HepG2 (cell line): ENCODE measurements at regions not wholly inside any gene's neighbourhood (a gene's known extent, or its start where the extent isn't known, plus 50 kb on each side); places are given as distances from the start of the nearest gene placed in this dataset.

ENCODE experiments used
- ATAC-seq: fragments of 200-7000 bp; cut with Tn5 transposase; 3 replicates; pipeline ENCODE4 v1.9.1; 2020; ENCODE audit warnings: mild to moderate bottlenecking, moderate library complexity
- BruUV-seq: library from RNA; stranded (reverse); fragments of 400-500 nt; replicated peaks from 2 replicates; lab custom pipeline; 2021; lab: Mats Ljungman, UMichigan
- CTCF ChIA-PET: fragments of 300-600 bp; formaldehyde crosslinking; extraction: SDS; loops from one replicate; lab custom pipeline; 2021; ENCODE audit warnings: low total read pairs, inconsistent platforms, low intra/inter-chr PET ratio; lab: Yijun Ruan, JAX
- POLR2A ChIA-PET: fragments of 350-600 bp; sonication (Branson Sonifier 250); formaldehyde crosslinking; loops from one replicate; lab custom pipeline; 2020; ENCODE audit warnings: antibody characterized with exemption, inconsistent platforms; lab: Yijun Ruan, JAX
- DNase-seq: peaks from one replicate; pipeline ENCODE4 v3.0.0-alpha.2; 2015; ENCODE audit warnings: low spot score
- FAIRE-seq: peaks from 3 replicates; lab custom pipeline; 2011; peaks lifted over from hg19 to GRCh38; lab: Jason Lieb, UNC
- H2AFZ ChIP-seq: one replicate; pipeline ENCODE4 v1.6.1; 2011; ENCODE audit warnings: low read length, inconsistent platforms
- H3K27ac ChIP-seq: fragments of 300-600 bp; 3 replicates; pipeline ENCODE4 v1.8.0; 2011; ENCODE audit warnings: mixed run types, mild to moderate bottlenecking, mixed read lengths, low read length, inconsistent platforms; ENCODE audit not compliant: insufficient read depth; ENCODE audit errors: extremely low read length
- H3K27me3 ChIP-seq, 2 experiments: fragments of 200-600 bp in 1 of 2; 2 replicates in 1 of 2; 3 replicates in 1 of 2; pipeline versions ENCODE4 v1.6.0 to v1.8.0; 2011; ENCODE audit warnings: low read length in 2 of 2, mild to moderate bottlenecking in 2 of 2, moderate library complexity in 2 of 2, inconsistent platforms in 1 of 2; ENCODE audit not compliant: insufficient read depth in 2 of 2, control insufficient read depth in 1 of 2
- H3K36me3 ChIP-seq, 2 experiments: fragments of 200-600 bp in 1 of 2; replicated peaks in 1 of 2; 2 replicates in 1 of 2; 3 replicates in 1 of 2; pipeline versions ENCODE4 v1.5.1 to v1.8.0; 2011; ENCODE audit warnings: low read length in 2 of 2, inconsistent platforms in 1 of 2; ENCODE audit not compliant: insufficient read depth in 2 of 2, control insufficient read depth in 1 of 2
- H3K4me1 ChIP-seq: 2 replicates; pipeline ENCODE4 v1.5.1; 2012; ENCODE audit warnings: low read length, inconsistent platforms; ENCODE audit not compliant: insufficient read depth
- H3K4me2 ChIP-seq: 2 replicates; pipeline ENCODE4 v1.6.0; 2011; ENCODE audit warnings: low read depth, low read length, inconsistent platforms
- H3K4me3 ChIP-seq, 3 experiments: fragments of 200-600 bp in 1 of 3; sonication (generic), shearing (Covaris generic) in 1 of 3; replicated peaks in 1 of 3; 2 replicates each; pipeline ENCODE4 v1.5.1; 2011 to 2016; ENCODE audit warnings: low read length in 3 of 3, inconsistent platforms in 2 of 3, low read depth in 2 of 3, mild to moderate bottlenecking in 2 of 3, control low read depth in 1 of 3, mixed read lengths in 1 of 3; ENCODE audit not compliant: insufficient read depth in 1 of 3
- H3K79me2 ChIP-seq: one replicate; pipeline ENCODE4 v1.6.1; 2011; ENCODE audit warnings: low read length, inconsistent platforms; ENCODE audit not compliant: insufficient read depth
- H3K9ac ChIP-seq: 2 replicates; pipeline ENCODE4 v1.6.0; 2011; ENCODE audit warnings: mild to moderate bottlenecking, low read depth, low read length, inconsistent platforms; ENCODE audit not compliant: insufficient read depth
- H3K9me3 ChIP-seq: 2 replicates; pipeline ENCODE4 v1.5.1; 2012; ENCODE audit warnings: mild to moderate bottlenecking, low read length
- H4K20me1 ChIP-seq: 2 replicates; pipeline ENCODE4 v1.6.0; 2011; ENCODE audit warnings: inconsistent platforms, mild to moderate bottlenecking, low read length, moderate library complexity; ENCODE audit not compliant: insufficient read depth
- BRD4 ChIP-seq: sonication (generic); formaldehyde crosslinking; IDR thresholded peaks from 2 replicates; pipeline ENCODE4 v1.4.0; 2020; ENCODE audit warnings: missing genetic modification reagents
- KDM3A ChIP-seq: IDR thresholded peaks from 2 replicates; pipeline ENCODE4 v1.6.1; 2018; ENCODE audit warnings: low read depth, missing compliant biosample characterization
- MAFG ChIP-seq: sonication (generic); formaldehyde crosslinking; IDR thresholded peaks from 2 replicates; pipeline ENCODE4 v1.5.1; 2020; ENCODE audit warnings: mild to moderate bottlenecking, missing genetic modification reagents
- ONECUT2 ChIP-seq: sonication (generic); formaldehyde crosslinking; IDR thresholded peaks from 2 replicates; pipeline ENCODE4 v1.4.0; 2020; ENCODE audit warnings: missing genetic modification reagents
- TBX3 ChIP-seq: fragments of 450-650 bp; IDR thresholded peaks from 2 replicates; pipeline ENCODE4 v1.6.1; 2017; ENCODE audit warnings: antibody characterized with exemption, mild to moderate bottlenecking, inconsistent platforms, borderline replicate concordance
- TMF1 ChIP-seq: sonication (generic); formaldehyde crosslinking; IDR thresholded peaks from 2 replicates; pipeline ENCODE4 v1.8.1; 2022; ENCODE audit warnings: low read depth, missing genetic modification reagents
- ZNF775 ChIP-seq: sonication (generic); formaldehyde crosslinking; IDR thresholded peaks from 2 replicates; pipeline ENCODE4 v1.4.0; 2020; ENCODE audit warnings: missing genetic modification reagents, mild to moderate bottlenecking, moderate library complexity, borderline replicate concordance
- WGBS: methylation state at CpG from one replicate; pipeline ENCODE4 v1.1.6; 2017; ENCODE audit warnings: low lambda C conversion rate; 5-methylcytosine and 5-hydroxymethylcytosine counted together
- in situ Hi-C: cut with HindIII; loops from 2 replicates; pipeline ENCODE4 v1.10.0; 2017; ENCODE audit warnings: low pct_unique_long_range_greater_than_20kb; ENCODE audit not compliant: extremely low pct_ligation_motif_present
- intact Hi-C: fragments of 100-400 bp; cut with micrococcal nuclease; formaldehyde crosslinking; loops from one replicate; pipeline ENCODE4 v1.10.0; 2022; ENCODE audit not compliant: unreplicated experiment
- TF ChIP-seq, protein P1 (sequence below): sonication (generic); formaldehyde crosslinking; IDR thresholded peaks from 2 replicates; pipeline ENCODE4 v1.4.0; 2020; ENCODE audit warnings: missing genetic modification reagents, borderline replicate concordance
- TF ChIP-seq, protein P2 (sequence below): IDR thresholded peaks from 2 replicates; pipeline ENCODE4 v1.6.1; 2018; ENCODE audit warnings: missing genetic modification reagents, mild to moderate bottlenecking, missing compliant biosample characterization
- TF ChIP-seq, protein P3 (sequence below): sonication (generic); formaldehyde crosslinking; IDR thresholded peaks from 2 replicates; pipeline ENCODE4 v1.8.0; 2022; ENCODE audit warnings: missing genetic modification reagents, mild to moderate bottlenecking, borderline replicate concordance

DNA sequence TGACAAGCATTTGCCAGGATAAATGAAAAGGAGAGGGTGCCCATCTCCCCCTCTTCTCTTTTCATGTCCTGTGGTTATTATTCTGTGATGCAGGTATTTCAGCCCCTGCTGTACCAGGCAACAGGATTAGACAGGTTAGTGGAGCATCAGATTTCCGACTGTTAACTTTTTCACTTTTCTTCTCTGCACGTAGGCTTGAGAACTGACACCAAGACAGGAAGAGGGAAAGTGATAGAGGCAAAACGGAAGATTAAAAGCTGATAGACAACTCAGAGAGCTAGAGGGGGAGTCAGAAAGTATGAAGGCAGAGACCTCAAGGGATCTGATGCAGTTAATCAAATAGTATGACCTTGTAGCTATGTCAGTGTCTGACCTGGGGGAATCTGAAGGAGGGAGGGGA, 132.8 kb downstream of the SOX9 start:
- in situ Hi-C loops: no loop called here
- WGBS: 29% methylated on average over 3 of the region's 3 CpGs
- no peak overlapping the region for H3K4me3 ChIP-seq
- TF ChIP-seq ZNF775 (CRISPR knock-in tag): no peak
- TF ChIP-seq, protein P1, sequence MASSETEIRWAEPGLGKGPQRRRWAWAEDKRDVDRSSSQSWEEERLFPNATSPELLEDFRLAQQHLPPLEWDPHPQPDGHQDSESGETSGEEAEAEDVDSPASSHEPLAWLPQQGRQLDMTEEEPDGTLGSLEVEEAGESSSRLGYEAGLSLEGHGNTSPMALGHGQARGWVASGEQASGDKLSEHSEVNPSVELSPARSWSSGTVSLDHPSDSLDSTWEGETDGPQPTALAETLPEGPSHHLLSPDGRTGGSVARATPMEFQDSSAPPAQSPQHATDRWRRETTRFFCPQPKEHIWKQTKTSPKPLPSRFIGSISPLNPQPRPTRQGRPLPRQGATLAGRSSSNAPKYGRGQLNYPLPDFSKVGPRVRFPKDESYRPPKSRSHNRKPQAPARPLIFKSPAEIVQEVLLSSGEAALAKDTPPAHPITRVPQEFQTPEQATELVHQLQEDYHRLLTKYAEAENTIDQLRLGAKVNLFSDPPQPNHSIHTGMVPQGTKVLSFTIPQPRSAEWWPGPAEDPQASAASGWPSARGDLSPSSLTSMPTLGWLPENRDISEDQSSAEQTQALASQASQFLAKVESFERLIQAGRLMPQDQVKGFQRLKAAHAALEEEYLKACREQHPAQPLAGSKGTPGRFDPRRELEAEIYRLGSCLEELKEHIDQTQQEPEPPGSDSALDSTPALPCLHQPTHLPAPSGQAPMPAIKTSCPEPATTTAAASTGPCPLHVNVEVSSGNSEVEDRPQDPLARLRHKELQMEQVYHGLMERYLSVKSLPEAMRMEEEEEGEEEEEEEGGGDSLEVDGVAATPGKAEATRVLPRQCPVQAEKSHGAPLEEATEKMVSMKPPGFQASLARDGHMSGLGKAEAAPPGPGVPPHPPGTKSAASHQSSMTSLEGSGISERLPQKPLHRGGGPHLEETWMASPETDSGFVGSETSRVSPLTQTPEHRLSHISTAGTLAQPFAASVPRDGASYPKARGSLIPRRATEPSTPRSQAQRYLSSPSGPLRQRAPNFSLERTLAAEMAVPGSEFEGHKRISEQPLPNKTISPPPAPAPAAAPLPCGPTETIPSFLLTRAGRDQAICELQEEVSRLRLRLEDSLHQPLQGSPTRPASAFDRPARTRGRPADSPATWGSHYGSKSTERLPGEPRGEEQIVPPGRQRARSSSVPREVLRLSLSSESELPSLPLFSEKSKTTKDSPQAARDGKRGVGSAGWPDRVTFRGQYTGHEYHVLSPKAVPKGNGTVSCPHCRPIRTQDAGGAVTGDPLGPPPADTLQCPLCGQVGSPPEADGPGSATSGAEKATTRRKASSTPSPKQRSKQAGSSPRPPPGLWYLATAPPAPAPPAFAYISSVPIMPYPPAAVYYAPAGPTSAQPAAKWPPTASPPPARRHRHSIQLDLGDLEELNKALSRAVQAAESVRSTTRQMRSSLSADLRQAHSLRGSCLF (CRISPR knock-in tag): no peak
- TF ChIP-seq TBX3: no peak
- no peak for TF ChIP-seq TMF1
- TF ChIP-seq, protein P2, sequence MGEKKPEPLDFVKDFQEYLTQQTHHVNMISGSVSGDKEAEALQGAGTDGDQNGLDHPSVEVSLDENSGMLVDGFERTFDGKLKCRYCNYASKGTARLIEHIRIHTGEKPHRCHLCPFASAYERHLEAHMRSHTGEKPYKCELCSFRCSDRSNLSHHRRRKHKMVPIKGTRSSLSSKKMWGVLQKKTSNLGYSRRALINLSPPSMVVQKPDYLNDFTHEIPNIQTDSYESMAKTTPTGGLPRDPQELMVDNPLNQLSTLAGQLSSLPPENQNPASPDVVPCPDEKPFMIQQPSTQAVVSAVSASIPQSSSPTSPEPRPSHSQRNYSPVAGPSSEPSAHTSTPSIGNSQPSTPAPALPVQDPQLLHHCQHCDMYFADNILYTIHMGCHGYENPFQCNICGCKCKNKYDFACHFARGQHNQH (CRISPR knock-in tag): no peak
- TF ChIP-seq, protein P3, sequence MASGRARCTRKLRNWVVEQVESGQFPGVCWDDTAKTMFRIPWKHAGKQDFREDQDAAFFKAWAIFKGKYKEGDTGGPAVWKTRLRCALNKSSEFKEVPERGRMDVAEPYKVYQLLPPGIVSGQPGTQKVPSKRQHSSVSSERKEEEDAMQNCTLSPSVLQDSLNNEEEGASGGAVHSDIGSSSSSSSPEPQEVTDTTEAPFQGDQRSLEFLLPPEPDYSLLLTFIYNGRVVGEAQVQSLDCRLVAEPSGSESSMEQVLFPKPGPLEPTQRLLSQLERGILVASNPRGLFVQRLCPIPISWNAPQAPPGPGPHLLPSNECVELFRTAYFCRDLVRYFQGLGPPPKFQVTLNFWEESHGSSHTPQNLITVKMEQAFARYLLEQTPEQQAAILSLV: no peak
- TF ChIP-seq ONECUT2 (CRISPR knock-in tag): no peak
- no peak for TF ChIP-seq BRD4 (CRISPR knock-in tag)
- TF ChIP-seq MAFG (CRISPR knock-in tag): no peak
- no peak for TF ChIP-seq KDM3A (CRISPR knock-in tag)
- BruUV-seq: no TSS peak
- H3K27ac ChIP-seq: no peak overlapping the region
- no peak for ATAC-seq
- no peak overlapping the region for H3K4me2 ChIP-seq
- H3K9ac ChIP-seq: no peak overlapping the region
- intact Hi-C loops: no loop called here
- ChIA-PET CTCF (no interaction called here), POLR2A (no interaction called here)
- H3K27me3 ChIP-seq: peaks cover 2 to 17% of the 10 kb centered on the region in 2 experiments; a peak in 2 of 5 replicates
- H3K4me1 ChIP-seq: no peaks in the 10 kb centered on the region; the same call in 1 of the 2 replicates
- no peak overlapping the region for H2AFZ ChIP-seq
- H4K20me1 ChIP-seq: no peaks in the 10 kb centered on the region
- H3K36me3 ChIP-seq: no peaks in the 10 kb centered on the region
- H3K79me2 ChIP-seq: no peaks in the 10 kb centered on the region
- FAIRE-seq: no peak
- no peak for DNase-seq
- H3K9me3 ChIP-seq: no peaks in the 10 kb centered on the region
